Heart left ventricle (tissue), 13 donors: ENCODE measurements at regions not wholly inside any gene's neighbourhood (a gene's known extent, or its start where the extent isn't known, plus 50 kb on each side); places are given as distances from the start of the nearest gene placed in this dataset.

Source experiments
- POLR2A ChIP-seq, 2 donors: fragments of 450-650 bp; IDR thresholded peaks; one replicate each; pipeline ENCODE4 v1.6.1; 2017; ENCODE audit warnings: antibody characterized with exemption in 2 of 2, mild to moderate bottlenecking in 2 of 2, moderate library complexity in 2 of 2
- TF ChIP-seq, protein P1 (sequence below), 12 donors: fragments of 200-600 bp; sonication (generic) in 4 of 12; IDR thresholded peaks; one replicate each; pipeline versions ENCODE4 v1.5.0 to v1.8.0; 2018 to 2022; ENCODE audit warnings: antibody characterized with exemption in 12 of 12, mild to moderate bottlenecking in 5 of 12
- donor health status: ischemic (EF 13 %, LVEDD 7.1; RV severe dilation, severe dysfunction).
- donor health status: DM: no; HTN: yes; CAD: no.
- donor health status: DM: no; HTN: no; CAD: no.
- donor health status: ischemic (EF 25% LVEDD 6.9; RV normal size, moderate dysfunction).
- donor health status: ischemic (EF 25% LVEDD 5.7; RV mildly dilated, moderate dysfunction).
- donor health status: ischemic (EF 35%, LVEDD 5.7; RV mildly dilated, moderate dysfunction).
- donor health status: nonischemic (EF 11% LVEDD 7.7; RV severe dilation, severe dysfunction).
- donor health status: DM: yes; HTN: yes; CAD: no.
- donor health status: PGD.
- donor health status: ischemic (EF 29% LVEDD 5.4; RV normal size, mild dysfunction).
- donor health status: nonischemic (EF 23%, LVEDD 6.1; RV moderate dilation, normal function).

DNA sequence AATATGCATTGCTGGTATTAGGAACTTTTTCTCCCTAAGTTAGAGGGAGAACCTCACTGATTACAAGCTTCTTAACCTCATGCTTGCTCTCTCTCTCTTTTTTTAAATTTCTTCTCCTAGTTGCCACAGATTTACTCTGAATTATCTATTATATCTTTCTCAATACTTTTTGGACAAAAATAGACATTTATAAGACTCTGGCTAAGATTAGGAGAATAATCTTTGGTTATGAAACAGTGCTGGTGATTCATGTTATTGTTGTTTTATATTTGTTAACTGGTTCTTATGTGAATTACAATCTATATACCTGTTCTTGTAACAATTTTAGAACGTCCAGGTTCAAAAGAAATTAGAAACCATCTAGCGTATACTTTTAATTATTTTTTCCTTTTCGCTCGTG is 187.8 kb downstream of the OGFRL1 start:
- TF ChIP-seq POLR2A (IDR thresholded peaks at IDR 0.05) = no peak
- TF ChIP-seq, protein P1, sequence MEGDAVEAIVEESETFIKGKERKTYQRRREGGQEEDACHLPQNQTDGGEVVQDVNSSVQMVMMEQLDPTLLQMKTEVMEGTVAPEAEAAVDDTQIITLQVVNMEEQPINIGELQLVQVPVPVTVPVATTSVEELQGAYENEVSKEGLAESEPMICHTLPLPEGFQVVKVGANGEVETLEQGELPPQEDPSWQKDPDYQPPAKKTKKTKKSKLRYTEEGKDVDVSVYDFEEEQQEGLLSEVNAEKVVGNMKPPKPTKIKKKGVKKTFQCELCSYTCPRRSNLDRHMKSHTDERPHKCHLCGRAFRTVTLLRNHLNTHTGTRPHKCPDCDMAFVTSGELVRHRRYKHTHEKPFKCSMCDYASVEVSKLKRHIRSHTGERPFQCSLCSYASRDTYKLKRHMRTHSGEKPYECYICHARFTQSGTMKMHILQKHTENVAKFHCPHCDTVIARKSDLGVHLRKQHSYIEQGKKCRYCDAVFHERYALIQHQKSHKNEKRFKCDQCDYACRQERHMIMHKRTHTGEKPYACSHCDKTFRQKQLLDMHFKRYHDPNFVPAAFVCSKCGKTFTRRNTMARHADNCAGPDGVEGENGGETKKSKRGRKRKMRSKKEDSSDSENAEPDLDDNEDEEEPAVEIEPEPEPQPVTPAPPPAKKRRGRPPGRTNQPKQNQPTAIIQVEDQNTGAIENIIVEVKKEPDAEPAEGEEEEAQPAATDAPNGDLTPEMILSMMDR (IDR thresholded peaks at IDR 0.05) = no peak
